ENCODE measurements at regions not wholly inside any gene's neighbourhood (a gene's known extent, or its start where the extent isn't known, plus 50 kb on each side); places are given as distances from the start of the nearest gene placed in this dataset.

DNA sequence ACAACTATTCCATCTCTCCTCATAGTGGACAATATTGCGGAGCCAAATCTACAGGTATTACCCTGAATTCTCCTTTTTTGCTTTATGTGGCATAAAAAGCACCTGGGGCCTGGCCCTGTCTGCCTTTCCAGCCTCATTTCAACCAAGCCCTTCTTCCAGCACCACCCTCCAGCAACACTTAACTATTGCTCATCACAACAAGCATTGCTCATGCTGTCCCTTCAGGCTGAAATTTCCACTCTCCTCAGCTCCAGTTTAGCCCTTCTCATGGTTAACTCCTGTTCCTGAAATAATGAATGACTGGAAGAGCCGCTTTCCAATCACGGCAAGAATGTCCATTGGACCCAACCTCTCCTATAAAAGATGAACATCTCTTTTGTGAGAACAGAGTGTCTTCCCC, 107.4 kb downstream of the P2RY1 start:
- Histone ChIP-seq H3K27ac (no peak overlapping the region), H3K4me1 (peaks cover 4% of the 10 kb centered on the region), H3K4me3 (no peak overlapping the region), H3K9me3 (no peaks in the 10 kb centered on the region), H3K36me3 (replicated peaks in 1 of 2; ENCODE audit: insufficient read depth in 1 of 2, low read depth in 2 of 2) (no peaks in the 10 kb centered on the region), H3K27me3 (no peaks in the 10 kb centered on the region)
- no peak for ATAC-seq
- no peak for DNase-seq
- 86 to 95% methylated on average over 3 of the region's 3 CpGs for WGBS, 2 donors
- TF ChIP-seq, protein P1, sequence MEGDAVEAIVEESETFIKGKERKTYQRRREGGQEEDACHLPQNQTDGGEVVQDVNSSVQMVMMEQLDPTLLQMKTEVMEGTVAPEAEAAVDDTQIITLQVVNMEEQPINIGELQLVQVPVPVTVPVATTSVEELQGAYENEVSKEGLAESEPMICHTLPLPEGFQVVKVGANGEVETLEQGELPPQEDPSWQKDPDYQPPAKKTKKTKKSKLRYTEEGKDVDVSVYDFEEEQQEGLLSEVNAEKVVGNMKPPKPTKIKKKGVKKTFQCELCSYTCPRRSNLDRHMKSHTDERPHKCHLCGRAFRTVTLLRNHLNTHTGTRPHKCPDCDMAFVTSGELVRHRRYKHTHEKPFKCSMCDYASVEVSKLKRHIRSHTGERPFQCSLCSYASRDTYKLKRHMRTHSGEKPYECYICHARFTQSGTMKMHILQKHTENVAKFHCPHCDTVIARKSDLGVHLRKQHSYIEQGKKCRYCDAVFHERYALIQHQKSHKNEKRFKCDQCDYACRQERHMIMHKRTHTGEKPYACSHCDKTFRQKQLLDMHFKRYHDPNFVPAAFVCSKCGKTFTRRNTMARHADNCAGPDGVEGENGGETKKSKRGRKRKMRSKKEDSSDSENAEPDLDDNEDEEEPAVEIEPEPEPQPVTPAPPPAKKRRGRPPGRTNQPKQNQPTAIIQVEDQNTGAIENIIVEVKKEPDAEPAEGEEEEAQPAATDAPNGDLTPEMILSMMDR (IDR thresholded peaks at IDR 0.05) = no peak
- intact Hi-C loops (cut with DNase I) = no loop called here

DNA sequence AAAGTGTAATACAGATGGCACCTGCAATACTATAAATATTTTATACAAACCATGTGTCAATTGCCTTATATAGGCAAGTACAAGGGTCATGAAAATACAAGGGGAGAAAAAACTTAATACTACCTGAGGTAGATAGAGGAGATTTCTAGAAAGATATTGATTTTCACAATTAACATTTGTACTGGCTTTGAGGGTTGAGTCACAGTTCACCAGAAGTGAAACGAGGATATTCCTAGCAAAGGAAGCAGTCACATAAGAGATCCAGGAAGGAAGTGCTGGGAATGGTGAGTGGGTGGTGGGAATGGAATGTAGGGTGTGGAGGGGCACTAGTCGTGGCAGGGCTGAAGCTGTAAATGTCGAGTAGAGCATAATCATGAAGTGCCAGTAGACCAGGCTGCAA, 108.7 kb downstream of the P2RY1 start:
- H3K9me3 ChIP-seq = no peaks in the 10 kb centered on the region
- H3K27me3 ChIP-seq = no peaks in the 10 kb centered on the region
- no peak overlapping the region for H3K27ac ChIP-seq
- DNase-seq (no peak), ATAC-seq (no peak)
- TF ChIP-seq, protein P1 (IDR thresholded peaks at IDR 0.05) = no peak
- no peak for TF ChIP-seq POLR2A (IDR thresholded peaks at IDR 0.05)
- WGBS, 2 donors = 30 to 32% methylated on average over 3 of the region's 3 CpGs
- intact Hi-C loops (cut with DNase I) = no loop called here
- H3K4me3 ChIP-seq = no peak overlapping the region
- H3K4me1 ChIP-seq = no peaks in the 10 kb centered on the region
- no peaks in the 10 kb centered on the region for H3K36me3 ChIP-seq (replicated peaks in 1 of 2; ENCODE audit: insufficient read depth in 1 of 2, low read depth in 2 of 2)

DNA sequence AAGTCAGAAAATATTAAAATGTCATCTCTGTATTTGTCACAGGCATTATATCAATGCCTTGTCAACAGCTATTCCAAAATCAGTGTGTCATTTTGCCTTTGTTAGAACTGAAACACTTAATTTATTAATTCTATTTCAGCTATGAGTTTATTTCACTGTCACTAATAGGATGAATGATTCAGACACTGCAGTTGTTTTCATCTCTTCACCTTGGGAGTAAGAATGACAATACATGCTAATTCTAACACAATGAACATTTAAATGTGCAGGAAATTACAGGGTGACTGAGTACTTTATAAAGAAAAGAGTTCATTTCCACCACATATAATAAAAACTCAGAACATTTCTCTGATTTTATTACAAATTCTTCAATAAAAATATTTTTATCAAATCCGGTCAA, 109.7 kb downstream of the P2RY1 start:
- no peaks in the 10 kb centered on the region for H3K4me1 ChIP-seq
- TF ChIP-seq, protein P1 (IDR thresholded peaks at IDR 0.05) = no peak
- TF ChIP-seq POLR2A (IDR thresholded peaks at IDR 0.05) = no peak
- DNase-seq (no peak), ATAC-seq (no peak)
- 84 to 86% methylated on average over 1 of the region's 1 CpG for WGBS, 2 donors
- no peak overlapping the region for H3K4me3 ChIP-seq
- H3K9me3 ChIP-seq = no peaks in the 10 kb centered on the region
- no peaks in the 10 kb centered on the region for H3K27me3 ChIP-seq
- no peak overlapping the region for H3K27ac ChIP-seq
- intact Hi-C loops (cut with DNase I) = no loop called here
- no peaks in the 10 kb centered on the region for H3K36me3 ChIP-seq (replicated peaks in 1 of 2; ENCODE audit: insufficient read depth in 1 of 2, low read depth in 2 of 2)

DNA sequence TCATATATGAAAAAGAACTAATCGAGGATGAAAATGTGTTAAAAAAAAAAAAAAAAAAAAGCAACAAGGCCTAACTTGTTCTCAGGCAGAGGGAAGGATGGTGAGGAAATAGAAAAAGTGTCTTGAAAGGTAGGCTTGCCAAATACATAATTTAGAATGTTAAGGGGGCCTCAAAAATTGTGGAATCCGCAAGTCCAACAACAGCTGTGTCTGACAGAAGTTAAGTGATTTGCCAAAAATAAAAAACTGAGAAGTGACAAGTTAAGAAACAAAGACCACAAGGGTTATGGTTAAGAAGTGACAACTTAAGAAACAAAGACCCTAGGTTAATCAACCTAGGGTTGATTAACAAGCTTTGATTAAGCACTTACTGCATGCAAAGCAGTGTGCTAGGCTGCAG, 110.6 kb downstream of the P2RY1 start:
- no peaks in the 10 kb centered on the region for H3K4me1 ChIP-seq
- H3K4me3 ChIP-seq = no peak overlapping the region
- no peak for TF ChIP-seq POLR2A (IDR thresholded peaks at IDR 0.05)
- TF ChIP-seq, protein P1 (IDR thresholded peaks at IDR 0.05) = no peak
- intact Hi-C loops (cut with DNase I) = no loop called here
- no peaks in the 10 kb centered on the region for H3K27me3 ChIP-seq
- no peak for ATAC-seq
- H3K27ac ChIP-seq = no peak overlapping the region
- no peaks in the 10 kb centered on the region for H3K9me3 ChIP-seq
- no peaks in the 10 kb centered on the region for H3K36me3 ChIP-seq (replicated peaks in 1 of 2; ENCODE audit: insufficient read depth in 1 of 2, low read depth in 2 of 2)
- WGBS, 2 donors = 80 to 90% methylated on average over 2 of the region's 2 CpGs
- DNase-seq = no peak

DNA sequence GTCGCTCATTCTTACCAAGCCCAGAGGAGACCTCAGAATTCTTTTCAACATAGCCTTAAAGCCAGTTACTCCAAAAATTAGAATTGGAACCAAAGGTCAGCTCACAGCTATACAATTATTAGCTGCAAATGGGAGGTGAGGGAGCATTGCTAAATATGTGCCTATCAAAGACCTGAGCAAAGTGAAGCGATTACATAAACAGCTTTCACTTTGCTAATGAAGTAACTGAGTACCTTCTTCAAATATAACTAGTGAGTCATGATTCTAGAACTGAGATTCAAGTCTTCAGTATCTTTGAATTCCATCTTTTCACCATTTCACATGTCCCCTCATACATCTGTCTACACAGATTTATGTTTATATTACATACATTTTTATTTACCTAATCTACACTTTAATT, 122.6 kb downstream of the P2RY1 start:
- Histone ChIP-seq H3K9me3 (no peaks in the 10 kb centered on the region), H3K27ac (no peak overlapping the region), H3K4me1 (peaks cover 13% of the 10 kb centered on the region), H3K27me3 (no peaks in the 10 kb centered on the region), H3K4me3 (no peak overlapping the region), H3K36me3 (replicated peaks in 1 of 2; ENCODE audit: insufficient read depth in 1 of 2, low read depth in 2 of 2) (no peaks in the 10 kb centered on the region)
- no peak for DNase-seq
- intact Hi-C loops (cut with DNase I) = no loop called here
- TF ChIP-seq POLR2A (IDR thresholded peaks at IDR 0.05) = no peak
- TF ChIP-seq, protein P1 (IDR thresholded peaks at IDR 0.05) = no peak
- 53 to 71% methylated on average over 2 of the region's 2 CpGs for WGBS, 2 donors
- no peak for ATAC-seq
